B cell (primary cell): ENCODE measurements at regions not wholly inside any gene's neighbourhood (a gene's known extent, or its start where the extent isn't known, plus 50 kb on each side); places are given as distances from the start of the nearest gene placed in this dataset.

ENCODE experiments used
- ATAC-seq: fragments of 200-7000 bp; cut with Tn5 transposase; one replicate; pipeline ENCODE4 v1.10.0; 2021; ENCODE audit warnings: low read depth, mild to moderate bottlenecking, moderate number of reproducible peaks, moderate library complexity
- CTCF ChIA-PET: fragments of 350-600 bp; sonication (Branson Sonifier 250); formaldehyde crosslinking; loops from one replicate; lab custom pipeline; 2021; ENCODE audit warnings: antibody characterized with exemption, inconsistent platforms; lab: Charles Lee
- POLR2A ChIA-PET: fragments of 350-600 bp; sonication (Branson Sonifier 250); formaldehyde crosslinking; loops from one replicate; lab custom pipeline; 2021; ENCODE audit warnings: antibody characterized with exemption; lab: Charles Lee
- DNase-seq: peaks from one replicate; pipeline ENCODE4 v3.0.0; 2013
- H2AFZ ChIP-seq: 2 replicates; pipeline ENCODE4 v1.6.1; 2012; ENCODE audit warnings: mild to moderate bottlenecking, low read depth, low read length; ENCODE audit not compliant: insufficient read depth, poor library complexity, severe bottlenecking
- H3K27ac ChIP-seq, 2 donors: 1 replicate in 1 of 2; 2 replicates in 1 of 2; pipeline ENCODE4 v1.5.1; 2012 to 2013; ENCODE audit warnings: low read length in 2 of 2, mild to moderate bottlenecking in 2 of 2, moderate library complexity in 1 of 2
- H3K27me3 ChIP-seq, 4 experiments: fragments of 200-600 bp in 1 of 4; sonication (generic) in 1 of 4; replicated peaks in 1 of 4; 1 replicate in 2 of 4; 2 replicates in 2 of 4; pipeline versions ENCODE4 v1.6.1 to v1.7.0; 2013 to 2016; ENCODE audit warnings: low read length in 3 of 4, mild to moderate bottlenecking in 2 of 4, mixed read lengths in 1 of 4, moderate library complexity in 1 of 4; ENCODE audit not compliant: insufficient read depth in 4 of 4, control insufficient read depth in 3 of 4; ENCODE audit errors: control extremely low read depth in 1 of 4
- H3K36me3 ChIP-seq, 2 experiments: replicated peaks in 1 of 2; 1 replicate in 1 of 2; 2 replicates in 1 of 2; pipeline versions ENCODE4 v1.6.1 to v1.7.1; 2013; ENCODE audit warnings: low read length in 1 of 2; ENCODE audit not compliant: insufficient read depth in 2 of 2, control insufficient read depth in 1 of 2; ENCODE audit errors: control extremely low read depth in 1 of 2, extremely low read depth in 1 of 2
- H3K4me1 ChIP-seq, 2 donors: fragments of 200-600 bp in 1 of 2; sonication (generic) in 1 of 2; 1 replicate in 1 of 2; 2 replicates in 1 of 2; pipeline versions ENCODE4 v1.5.1 to v1.6.1; 2013 to 2017; ENCODE audit warnings: low read length in 2 of 2; ENCODE audit not compliant: control insufficient read depth in 2 of 2, insufficient read depth in 2 of 2
- H3K4me2 ChIP-seq: replicated peaks from 2 replicates; pipeline ENCODE3; 2012; ENCODE audit warnings: mild to moderate bottlenecking, low read depth, low read length; ENCODE audit not compliant: poor library complexity, severe bottlenecking
- H3K4me3 ChIP-seq, 5 experiments: fragments of 200-600 bp in 1 of 5; sonication (generic) in 1 of 5; 1 replicate in 3 of 5; 2 replicates in 2 of 5; pipeline versions ENCODE4 v1.5.1 to v1.7.0; 2011 to 2016; ENCODE audit warnings: low read length in 4 of 5, mild to moderate bottlenecking in 4 of 5, low read depth in 2 of 5, control low read depth in 1 of 5, moderate library complexity in 1 of 5; ENCODE audit not compliant: insufficient read depth in 1 of 5; ENCODE audit errors: control extremely low read depth in 1 of 5, extremely low read depth in 1 of 5
- H3K79me2 ChIP-seq: fragments of 200-600 bp; sonication (generic); one replicate; pipeline ENCODE4 v1.6.0; 2016; ENCODE audit warnings: low read length; ENCODE audit not compliant: control insufficient read depth, insufficient read depth
- H3K9ac ChIP-seq: fragments of 200-600 bp; sonication (generic); 2 replicates; pipeline ENCODE4 v1.6.1; 2017; ENCODE audit warnings: mild to moderate bottlenecking, low read length, moderate library complexity
- H3K9me3 ChIP-seq, 3 donors: one replicate each; pipeline versions ENCODE4 v1.6.1 to v1.7.1; 2013; ENCODE audit warnings: low read length in 2 of 3; ENCODE audit not compliant: control insufficient read depth in 2 of 3, insufficient read depth in 1 of 3; ENCODE audit errors: control extremely low read depth in 1 of 3
- H4K20me1 ChIP-seq: 2 replicates; pipeline ENCODE4 v1.6.0; 2012; ENCODE audit warnings: mild to moderate bottlenecking, low read length; ENCODE audit not compliant: insufficient read depth, control insufficient read depth, poor library complexity, severe bottlenecking
- H3K27ac Mint-ChIP-seq: one replicate; pipeline ENCODE4 v1.8.0; 2021; ENCODE audit warnings: mixed read lengths
- H3K27me3 Mint-ChIP-seq: one replicate; pipeline ENCODE4 v1.8.0; 2021; ENCODE audit warnings: mixed read lengths
- H3K4me1 Mint-ChIP-seq: one replicate; pipeline ENCODE4 v1.8.0; 2021; ENCODE audit warnings: mixed read lengths
- H3K4me3 Mint-ChIP-seq: one replicate; pipeline ENCODE4 v1.8.0; 2021; ENCODE audit warnings: mixed read lengths
- H3K9me3 Mint-ChIP-seq: one replicate; pipeline ENCODE4 v1.8.0; 2022; ENCODE audit warnings: mixed read lengths; ENCODE audit not compliant: insufficient read depth
- EZH2 ChIP-seq: IDR thresholded peaks from 2 replicates; pipeline ENCODE4 v1.6.1; 2012; ENCODE audit warnings: borderline replicate concordance, low read depth, mild to moderate bottlenecking, moderate library complexity, low read length; ENCODE audit not compliant: insufficient read depth, poor library complexity, severe bottlenecking
- WGBS: methylation state at CpG from one replicate; pipeline ENCODE4 v1.1.5; 2013; ENCODE audit warnings: missing lambda C conversion rate; ENCODE audit not compliant: insufficient coverage; 5-methylcytosine and 5-hydroxymethylcytosine counted together
- intact Hi-C: fragments of 100-400 bp; cut with micrococcal nuclease; formaldehyde crosslinking; loops from one replicate; pipeline ENCODE4 v1.10.0; 2022
- TF ChIP-seq, protein P1 (sequence below): fragments of 200-600 bp; IDR thresholded peaks from one replicate; pipeline ENCODE4 v1.8.0; 2022; ENCODE audit warnings: antibody characterized with exemption, mild to moderate bottlenecking

DNA sequence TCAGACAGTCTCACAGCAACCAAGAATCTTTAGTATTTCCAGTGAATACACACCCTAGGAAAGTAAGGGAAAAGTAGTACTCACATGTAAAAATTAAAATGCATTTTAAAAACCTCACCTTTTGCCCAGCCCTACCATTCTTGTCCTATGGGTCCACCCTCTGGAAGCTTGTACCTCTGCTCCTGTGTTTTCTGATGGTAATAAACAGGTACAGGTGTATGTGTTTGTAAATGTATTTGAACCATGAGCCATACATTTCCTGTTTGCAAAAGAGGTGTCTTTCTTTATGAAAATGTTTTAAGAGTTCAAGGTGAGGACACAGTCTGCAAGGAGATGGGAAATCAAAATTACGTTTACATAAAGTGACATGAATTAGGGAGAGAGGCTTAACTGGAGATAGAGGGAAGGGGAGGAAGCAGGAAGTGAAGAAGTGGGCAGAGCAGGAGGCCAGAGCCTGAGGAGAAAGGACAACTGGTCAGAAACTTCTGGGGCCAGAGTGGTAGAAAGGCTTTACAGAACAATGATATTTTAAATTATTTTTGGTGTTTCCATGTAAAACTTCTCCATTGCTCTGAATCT is 52.0 kb upstream of the IVNS1ABP start:
- H3K79me2 ChIP-seq = no peaks in the 10 kb centered on the region
- WGBS = 89% methylated on average over 1 of the region's 1 CpG
- intact Hi-C loops = no loop called here
- CTCF ChIA-PET = no interaction called here
- Mint-ChIP-seq H3K4me1 (peaks cover 20% of the 10 kb centered on the region), H3K9me3 (no peaks in the 10 kb centered on the region), H3K4me3 (no peak overlapping the region), H3K27me3 (no peaks in the 10 kb centered on the region), H3K27ac (no peak overlapping the region)
- no peaks in the 10 kb centered on the region for H3K36me3 ChIP-seq
- ATAC-seq (no peak), DNase-seq (no peak)
- H3K9me3 ChIP-seq = no peaks in the 10 kb centered on the region
- H3K4me1 ChIP-seq = peaks cover 0 to 3% of the 10 kb centered on the region in 2 donors
- no peak overlapping the region for H2AFZ ChIP-seq
- POLR2A ChIA-PET = no interaction called here
- no peak overlapping the region for H3K4me3 ChIP-seq
- TF ChIP-seq, protein P1, sequence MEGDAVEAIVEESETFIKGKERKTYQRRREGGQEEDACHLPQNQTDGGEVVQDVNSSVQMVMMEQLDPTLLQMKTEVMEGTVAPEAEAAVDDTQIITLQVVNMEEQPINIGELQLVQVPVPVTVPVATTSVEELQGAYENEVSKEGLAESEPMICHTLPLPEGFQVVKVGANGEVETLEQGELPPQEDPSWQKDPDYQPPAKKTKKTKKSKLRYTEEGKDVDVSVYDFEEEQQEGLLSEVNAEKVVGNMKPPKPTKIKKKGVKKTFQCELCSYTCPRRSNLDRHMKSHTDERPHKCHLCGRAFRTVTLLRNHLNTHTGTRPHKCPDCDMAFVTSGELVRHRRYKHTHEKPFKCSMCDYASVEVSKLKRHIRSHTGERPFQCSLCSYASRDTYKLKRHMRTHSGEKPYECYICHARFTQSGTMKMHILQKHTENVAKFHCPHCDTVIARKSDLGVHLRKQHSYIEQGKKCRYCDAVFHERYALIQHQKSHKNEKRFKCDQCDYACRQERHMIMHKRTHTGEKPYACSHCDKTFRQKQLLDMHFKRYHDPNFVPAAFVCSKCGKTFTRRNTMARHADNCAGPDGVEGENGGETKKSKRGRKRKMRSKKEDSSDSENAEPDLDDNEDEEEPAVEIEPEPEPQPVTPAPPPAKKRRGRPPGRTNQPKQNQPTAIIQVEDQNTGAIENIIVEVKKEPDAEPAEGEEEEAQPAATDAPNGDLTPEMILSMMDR = no peak
- no peak for TF ChIP-seq EZH2
- no peak overlapping the region for H3K4me2 ChIP-seq
- H3K27ac ChIP-seq = no peak overlapping the region
- no peaks in the 10 kb centered on the region for H4K20me1 ChIP-seq
- H3K27me3 ChIP-seq = no peaks in the 10 kb centered on the region
- no peak overlapping the region for H3K9ac ChIP-seq

DNA sequence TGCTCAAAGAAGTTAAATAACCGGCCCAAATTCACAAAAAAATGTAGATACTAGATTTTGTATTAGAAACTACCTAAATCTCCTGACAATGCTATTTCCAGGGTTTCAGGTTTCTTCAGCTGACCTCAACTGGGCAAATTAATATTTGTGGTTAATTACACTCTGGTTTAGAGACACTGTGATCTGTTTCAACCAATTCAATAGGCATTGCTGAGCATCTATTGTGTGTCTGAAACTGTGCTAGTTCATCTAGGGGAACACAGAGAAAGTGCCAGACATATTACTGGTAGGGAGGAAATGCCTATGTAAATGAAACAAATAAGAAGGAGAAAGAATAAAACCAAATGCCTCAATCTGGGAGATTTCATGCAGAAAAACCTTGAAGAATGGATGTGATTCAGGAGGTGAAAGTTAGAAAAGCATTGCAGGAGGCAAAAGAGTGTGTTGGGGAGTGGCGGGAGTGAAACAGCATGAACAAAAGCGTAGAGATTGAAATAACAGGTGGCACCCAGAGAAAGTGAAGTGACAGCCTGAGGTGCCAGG is 51.3 kb upstream of the IVNS1ABP start:
- H3K27ac ChIP-seq = no peak overlapping the region
- POLR2A ChIA-PET = no interaction called here
- ATAC-seq = no peak
- no peak overlapping the region for H3K4me3 ChIP-seq
- TF ChIP-seq, protein P1 = no peak
- TF ChIP-seq EZH2 = no peak
- CTCF ChIA-PET = interaction anchor here (1.1 kb wide), 1 partner anchor 313 kb away, joined by 3 read pairs; no protein-coding TSS in a partner anchor
- H3K36me3 ChIP-seq = no peaks in the 10 kb centered on the region
- H3K27me3 Mint-ChIP-seq = no peaks in the 10 kb centered on the region
- H3K4me1 ChIP-seq = no peaks in the 10 kb centered on the region
- H4K20me1 ChIP-seq = no peaks in the 10 kb centered on the region
- no peaks in the 10 kb centered on the region for H3K27me3 ChIP-seq
- H3K9ac ChIP-seq = no peak overlapping the region
- no peak for DNase-seq
- intact Hi-C loops = no loop called here
- H2AFZ ChIP-seq = no peak overlapping the region
- WGBS = 88% methylated on average over 1 of the region's 3 CpGs
- no peaks in the 10 kb centered on the region for H3K9me3 Mint-ChIP-seq
- H3K4me3 Mint-ChIP-seq = no peak overlapping the region
- peaks cover 21% of the 10 kb centered on the region for H3K4me1 Mint-ChIP-seq
- H3K79me2 ChIP-seq = no peaks in the 10 kb centered on the region
- H3K4me2 ChIP-seq = no peak overlapping the region
- no peaks in the 10 kb centered on the region for H3K9me3 ChIP-seq
- H3K27ac Mint-ChIP-seq = no peak overlapping the region
